ENCODE measurements at regions not wholly inside any gene's neighbourhood (a gene's known extent, or its start where the extent isn't known, plus 50 kb on each side); places are given as distances from the start of the nearest gene placed in this dataset.

- Histone ChIP-seq H2BK15ac (replicated peaks; ENCODE audit: low read depth) (no peak overlapping the region), H3K79me2 (ENCODE audit: control insufficient read depth, insufficient read depth, low read length) (no peaks in the 10 kb centered on the region), H3K4me1 (ENCODE audit: control insufficient read depth, low read depth, low read length) (peaks cover 7% of the 10 kb centered on the region), H3K18ac (ENCODE audit: low read length) (peak overlapping the region; percentile 30), H3K4ac (ENCODE audit: low read depth, low read length) (no peak overlapping the region), H3K79me1 (ENCODE audit: low read length) (no peaks in the 10 kb centered on the region), H4K8ac (ENCODE audit: low read depth, low read length) (no peak overlapping the region), H2BK5ac (ENCODE audit: low read length) (no peak overlapping the region), H3K4me2 (ENCODE audit: low read length) (no peak overlapping the region), H3K56ac (ENCODE audit: low read length) (no peak overlapping the region), H4K5ac (ENCODE audit: low read length) (no peak overlapping the region), H3K27me3 (ENCODE audit: insufficient read depth, low read length, poor library complexity) (no peaks in the 10 kb centered on the region), H3K23ac (ENCODE audit: low read length) (no peak overlapping the region), H3K9ac (ENCODE audit: low read length) (no peak overlapping the region), H3K36me3 (ENCODE audit: control insufficient read depth, insufficient read depth, low read length) (no peaks in the 10 kb centered on the region), H2AK5ac (ENCODE audit: low read length) (no peak overlapping the region), H3K4me3 (ENCODE audit: low read length) (no peak overlapping the region), H2BK120ac (ENCODE audit: low read depth, low read length) (no peak overlapping the region), H3K27ac (ENCODE audit: low read depth, low read length) (no peak overlapping the region)
- DNase-seq = no peak
- no CpG with 5 or more reads among the region's 1 CpG for WGBS (ENCODE audit: extremely low coverage, insufficient coverage, low lambda C conversion rate)
Observed at GRCh38 chr18:61714421-61714820, 178.4 kb downstream of the RNF152 start.

- no peak overlapping the region for H2BK15ac ChIP-seq (replicated peaks; ENCODE audit: low read depth)
- H2BK120ac ChIP-seq (ENCODE audit: low read depth, low read length) = no peak overlapping the region
- no peak overlapping the region for H3K23ac ChIP-seq (ENCODE audit: low read length)
- H3K9ac ChIP-seq (ENCODE audit: low read length) = no peak overlapping the region
- no peak overlapping the region for H2BK5ac ChIP-seq (ENCODE audit: low read length)
- H3K79me2 ChIP-seq (ENCODE audit: control insufficient read depth, insufficient read depth, low read length) = no peaks in the 10 kb centered on the region
- no peaks in the 10 kb centered on the region for H3K36me3 ChIP-seq (ENCODE audit: control insufficient read depth, insufficient read depth, low read length)
- H3K27me3 ChIP-seq (ENCODE audit: insufficient read depth, low read length, poor library complexity) = no peaks in the 10 kb centered on the region
- peak overlapping the region; percentile 51 for H3K18ac ChIP-seq (ENCODE audit: low read length)
- H3K56ac ChIP-seq (ENCODE audit: low read length) = peak overlapping the region; percentile 42
- H4K8ac ChIP-seq (ENCODE audit: low read depth, low read length) = no peak overlapping the region
- H4K5ac ChIP-seq (ENCODE audit: low read length) = no peak overlapping the region
- peaks cover 7% of the 10 kb centered on the region for H3K4me1 ChIP-seq (ENCODE audit: control insufficient read depth, low read depth, low read length)
- H3K4ac ChIP-seq (ENCODE audit: low read depth, low read length) = no peak overlapping the region
- no peak overlapping the region for H2AK5ac ChIP-seq (ENCODE audit: low read length)
- no peak overlapping the region for H3K27ac ChIP-seq (ENCODE audit: low read depth, low read length)
- H3K4me3 ChIP-seq (ENCODE audit: low read length) = no peak overlapping the region
- no peak overlapping the region for H3K4me2 ChIP-seq (ENCODE audit: low read length)
- DNase-seq = no peak
- no peaks in the 10 kb centered on the region for H3K79me1 ChIP-seq (ENCODE audit: low read length)
Observed at GRCh38 chr18:61713502-61713901, 179.3 kb downstream of the RNF152 start.

GRCh38 chr18:61710082-61710620, 182.7 kb downstream of the RNF152 start:
- peak overlapping the region; percentile 65 for H2BK120ac ChIP-seq (ENCODE audit: low read depth, low read length)
- H3K79me1 ChIP-seq (ENCODE audit: low read length) = no peaks in the 10 kb centered on the region
- peak overlapping the region; percentile 53 for H3K18ac ChIP-seq (ENCODE audit: low read length)
- H3K4me2 ChIP-seq (ENCODE audit: low read length) = no peak overlapping the region
- no CpG with 5 or more reads among the region's 1 CpG for WGBS (ENCODE audit: extremely low coverage, insufficient coverage, low lambda C conversion rate)
- H3K4ac ChIP-seq (ENCODE audit: low read depth, low read length) = peak overlapping the region; percentile 72
- no peak overlapping the region for H3K9ac ChIP-seq (ENCODE audit: low read length)
- H3K4me3 ChIP-seq (ENCODE audit: low read length) = no peak overlapping the region
- no peak overlapping the region for H4K8ac ChIP-seq (ENCODE audit: low read depth, low read length)
- H3K23ac ChIP-seq (ENCODE audit: low read length) = no peak overlapping the region
- peak; percentile 96 for DNase-seq
- H3K36me3 ChIP-seq (ENCODE audit: control insufficient read depth, insufficient read depth, low read length) = no peaks in the 10 kb centered on the region
- no peak overlapping the region for H2AK5ac ChIP-seq (ENCODE audit: low read length)
- no peaks in the 10 kb centered on the region for H3K27me3 ChIP-seq (ENCODE audit: insufficient read depth, low read length, poor library complexity)
- no peak overlapping the region for H4K5ac ChIP-seq (ENCODE audit: low read length)
- H3K56ac ChIP-seq (ENCODE audit: low read length) = peak overlapping the region; percentile 58
- peak overlapping the region; percentile 89 for H3K27ac ChIP-seq (ENCODE audit: low read depth, low read length)
- peaks cover 7% of the 10 kb centered on the region for H3K4me1 ChIP-seq (ENCODE audit: control insufficient read depth, low read depth, low read length)
- H2BK15ac ChIP-seq (replicated peaks; ENCODE audit: low read depth) = no peak overlapping the region
- peak overlapping the region; percentile 95 for H2BK5ac ChIP-seq (ENCODE audit: low read length)
- H3K79me2 ChIP-seq (ENCODE audit: control insufficient read depth, insufficient read depth, low read length) = no peaks in the 10 kb centered on the region

GRCh38 chr18:61706276-61706915, 186.4 kb downstream of the RNF152 start:
- Histone ChIP-seq H3K4me2 (ENCODE audit: low read length) (no peak overlapping the region), H4K5ac (ENCODE audit: low read length) (no peak overlapping the region), H3K27ac (ENCODE audit: low read depth, low read length) (no peak overlapping the region), H3K56ac (ENCODE audit: low read length) (no peak overlapping the region), H2AK5ac (ENCODE audit: low read length) (no peak overlapping the region), H2BK120ac (ENCODE audit: low read depth, low read length) (no peak overlapping the region), H3K36me3 (ENCODE audit: control insufficient read depth, insufficient read depth, low read length) (no peaks in the 10 kb centered on the region), H3K4me3 (ENCODE audit: low read length) (no peak overlapping the region), H3K9ac (ENCODE audit: low read length) (no peak overlapping the region), H3K4ac (ENCODE audit: low read depth, low read length) (no peak overlapping the region), H3K18ac (ENCODE audit: low read length) (no peak overlapping the region), H3K79me1 (ENCODE audit: low read length) (no peaks in the 10 kb centered on the region), H3K4me1 (ENCODE audit: control insufficient read depth, low read depth, low read length) (peaks cover 5% of the 10 kb centered on the region), H3K23ac (ENCODE audit: low read length) (no peak overlapping the region), H4K8ac (ENCODE audit: low read depth, low read length) (no peak overlapping the region), H2BK15ac (replicated peaks; ENCODE audit: low read depth) (no peak overlapping the region), H3K79me2 (ENCODE audit: control insufficient read depth, insufficient read depth, low read length) (no peaks in the 10 kb centered on the region), H2BK5ac (ENCODE audit: low read length) (no peak overlapping the region), H3K27me3 (ENCODE audit: insufficient read depth, low read length, poor library complexity) (no peaks in the 10 kb centered on the region)
- no CpG with 5 or more reads among the region's 3 CpGs for WGBS (ENCODE audit: extremely low coverage, insufficient coverage, low lambda C conversion rate)
- peak; percentile 43 for DNase-seq

GRCh38 chr18:61703508-61703907, 189.3 kb downstream of the RNF152 start:
- no peak overlapping the region for H3K56ac ChIP-seq (ENCODE audit: low read length)
- H3K79me2 ChIP-seq (ENCODE audit: control insufficient read depth, insufficient read depth, low read length) = no peaks in the 10 kb centered on the region
- H3K4me3 ChIP-seq (ENCODE audit: low read length) = no peak overlapping the region
- H4K8ac ChIP-seq (ENCODE audit: low read depth, low read length) = no peak overlapping the region
- H4K5ac ChIP-seq (ENCODE audit: low read length) = no peak overlapping the region
- no peaks in the 10 kb centered on the region for H3K79me1 ChIP-seq (ENCODE audit: low read length)
- no peak overlapping the region for H2BK5ac ChIP-seq (ENCODE audit: low read length)
- H3K27ac ChIP-seq (ENCODE audit: low read depth, low read length) = no peak overlapping the region
- DNase-seq = no peak
- no peak overlapping the region for H3K4ac ChIP-seq (ENCODE audit: low read depth, low read length)
- no peak overlapping the region for H3K4me2 ChIP-seq (ENCODE audit: low read length)
- H3K27me3 ChIP-seq (ENCODE audit: insufficient read depth, low read length, poor library complexity) = no peaks in the 10 kb centered on the region
- H3K18ac ChIP-seq (ENCODE audit: low read length) = no peak overlapping the region
- H3K23ac ChIP-seq (ENCODE audit: low read length) = no peak overlapping the region
- no peak overlapping the region for H2AK5ac ChIP-seq (ENCODE audit: low read length)
- no peaks in the 10 kb centered on the region for H3K36me3 ChIP-seq (ENCODE audit: control insufficient read depth, insufficient read depth, low read length)
- no peak overlapping the region for H2BK15ac ChIP-seq (replicated peaks; ENCODE audit: low read depth)
- H2BK120ac ChIP-seq (ENCODE audit: low read depth, low read length) = no peak overlapping the region
- H3K4me1 ChIP-seq (ENCODE audit: control insufficient read depth, low read depth, low read length) = no peaks in the 10 kb centered on the region
- H3K9ac ChIP-seq (ENCODE audit: low read length) = no peak overlapping the region

- no peak overlapping the region for H2BK15ac ChIP-seq (replicated peaks; ENCODE audit: low read depth)
- H3K36me3 ChIP-seq (ENCODE audit: control insufficient read depth, insufficient read depth, low read length) = no peaks in the 10 kb centered on the region
- H2AK5ac ChIP-seq (ENCODE audit: low read length) = no peak overlapping the region
- no peak overlapping the region for H3K4me3 ChIP-seq (ENCODE audit: low read length)
- no peaks in the 10 kb centered on the region for H3K79me2 ChIP-seq (ENCODE audit: control insufficient read depth, insufficient read depth, low read length)
- H2BK120ac ChIP-seq (ENCODE audit: low read depth, low read length) = no peak overlapping the region
- no CpG with 5 or more reads among the region's 3 CpGs for WGBS (ENCODE audit: extremely low coverage, insufficient coverage, low lambda C conversion rate)
- H3K79me1 ChIP-seq (ENCODE audit: low read length) = no peaks in the 10 kb centered on the region
- no peak overlapping the region for H3K23ac ChIP-seq (ENCODE audit: low read length)
- H3K4ac ChIP-seq (ENCODE audit: low read depth, low read length) = no peak overlapping the region
- no peak overlapping the region for H4K8ac ChIP-seq (ENCODE audit: low read depth, low read length)
- no peak overlapping the region for H3K9ac ChIP-seq (ENCODE audit: low read length)
- H2BK5ac ChIP-seq (ENCODE audit: low read length) = no peak overlapping the region
- no peak overlapping the region for H3K4me2 ChIP-seq (ENCODE audit: low read length)
- H3K18ac ChIP-seq (ENCODE audit: low read length) = no peak overlapping the region
- no peaks in the 10 kb centered on the region for H3K4me1 ChIP-seq (ENCODE audit: control insufficient read depth, low read depth, low read length)
- no peak overlapping the region for H3K27ac ChIP-seq (ENCODE audit: low read depth, low read length)
- no peak overlapping the region for H3K56ac ChIP-seq (ENCODE audit: low read length)
- no peaks in the 10 kb centered on the region for H3K27me3 ChIP-seq (ENCODE audit: insufficient read depth, low read length, poor library complexity)
- DNase-seq = no peak
- no peak overlapping the region for H4K5ac ChIP-seq (ENCODE audit: low read length)
Observed at GRCh38 chr18:61702007-61702406, 190.8 kb downstream of the RNF152 start.

Measured in mesendoderm (in vitro differentiated cells).